ENCODE measurements at regions not wholly inside any gene's neighbourhood (a gene's known extent, or its start where the extent isn't known, plus 50 kb on each side); places are given as distances from the start of the nearest gene placed in this dataset.
A peak's percentile ranks its signal among the peaks of the same experiment; 100 is the strongest.

DNA sequence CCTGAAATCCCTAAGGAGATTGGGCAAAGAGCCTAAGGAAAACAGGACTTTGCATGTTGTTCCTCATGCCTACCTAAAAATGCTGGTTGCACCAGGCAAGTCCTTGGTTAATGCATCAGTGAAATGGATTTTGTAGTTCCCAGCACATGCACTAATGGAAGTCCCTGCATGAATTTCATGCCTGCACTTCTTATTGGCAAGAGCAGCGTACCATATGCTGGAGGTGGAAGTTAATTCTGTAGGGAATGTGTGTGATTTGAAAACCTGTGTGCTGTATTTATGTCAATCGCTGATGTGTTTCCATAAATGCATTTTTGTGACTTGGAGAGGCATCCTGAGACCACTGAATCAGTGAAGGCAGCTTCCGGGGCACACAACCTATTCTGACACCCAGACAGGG lies 140.3 kb upstream of the MTNR1B start:
- TF ChIP-seq, protein P1, sequence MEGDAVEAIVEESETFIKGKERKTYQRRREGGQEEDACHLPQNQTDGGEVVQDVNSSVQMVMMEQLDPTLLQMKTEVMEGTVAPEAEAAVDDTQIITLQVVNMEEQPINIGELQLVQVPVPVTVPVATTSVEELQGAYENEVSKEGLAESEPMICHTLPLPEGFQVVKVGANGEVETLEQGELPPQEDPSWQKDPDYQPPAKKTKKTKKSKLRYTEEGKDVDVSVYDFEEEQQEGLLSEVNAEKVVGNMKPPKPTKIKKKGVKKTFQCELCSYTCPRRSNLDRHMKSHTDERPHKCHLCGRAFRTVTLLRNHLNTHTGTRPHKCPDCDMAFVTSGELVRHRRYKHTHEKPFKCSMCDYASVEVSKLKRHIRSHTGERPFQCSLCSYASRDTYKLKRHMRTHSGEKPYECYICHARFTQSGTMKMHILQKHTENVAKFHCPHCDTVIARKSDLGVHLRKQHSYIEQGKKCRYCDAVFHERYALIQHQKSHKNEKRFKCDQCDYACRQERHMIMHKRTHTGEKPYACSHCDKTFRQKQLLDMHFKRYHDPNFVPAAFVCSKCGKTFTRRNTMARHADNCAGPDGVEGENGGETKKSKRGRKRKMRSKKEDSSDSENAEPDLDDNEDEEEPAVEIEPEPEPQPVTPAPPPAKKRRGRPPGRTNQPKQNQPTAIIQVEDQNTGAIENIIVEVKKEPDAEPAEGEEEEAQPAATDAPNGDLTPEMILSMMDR (IDR thresholded peaks at IDR 0.05) = no peak
- peaks cover 3% of the 10 kb centered on the region for H3K36me3 ChIP-seq

DNA sequence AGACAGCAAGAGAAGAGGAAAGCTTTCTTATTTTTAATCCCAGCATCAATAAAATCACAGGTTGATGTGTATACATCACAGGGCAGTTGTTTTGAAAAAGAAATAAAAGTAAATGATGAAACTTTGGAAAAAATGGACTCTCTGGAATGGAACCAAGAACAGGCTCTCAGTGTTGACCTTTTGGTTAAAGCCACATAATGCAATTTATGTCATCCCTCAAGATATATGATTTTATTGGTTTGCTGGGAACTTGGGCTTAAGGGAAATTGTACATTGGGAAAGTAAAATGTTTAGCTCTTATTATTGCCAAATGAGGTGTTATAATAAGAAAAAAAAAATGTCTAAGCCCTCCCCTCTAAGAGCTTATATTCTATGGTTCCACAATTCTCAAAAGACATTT lies 139.8 kb upstream of the MTNR1B start:
- Histone ChIP-seq H3K27me3 (replicated peaks; ENCODE audit: insufficient read depth) (no peaks in the 10 kb centered on the region), H3K9me3 (no peaks in the 10 kb centered on the region), H3K4me1 (ENCODE audit: control insufficient read depth in 1 of 2, low read depth in 2 of 2) (peaks cover 0 to 17% of the 10 kb centered on the region in 2 donors), H3K4me3 (no peak overlapping the region), H3K27ac (no peak overlapping the region), H3K36me3 (peaks cover 3% of the 10 kb centered on the region)
- TF ChIP-seq, protein P1 (IDR thresholded peaks at IDR 0.05) = no peak
- ATAC-seq (ENCODE audit: insufficient number of reproducible peaks, low FRiP score, low read depth) (no peak), DNase-seq (ENCODE audit: low spot score) (no peak)

More for the DNA sequence above, 140.3 kb upstream of the MTNR1B start:
- Histone ChIP-seq H3K9me3 (no peaks in the 10 kb centered on the region), H3K27ac (no peak overlapping the region), H3K4me1 (ENCODE audit: control insufficient read depth in 1 of 2, low read depth in 2 of 2) (peaks cover 0 to 17% of the 10 kb centered on the region in 2 donors), H3K4me3 (no peak overlapping the region), H3K27me3 (replicated peaks; ENCODE audit: insufficient read depth) (no peaks in the 10 kb centered on the region)
- DNase-seq (ENCODE audit: low spot score) (no peak), ATAC-seq (ENCODE audit: insufficient number of reproducible peaks, low FRiP score, low read depth) (no peak)

DNA sequence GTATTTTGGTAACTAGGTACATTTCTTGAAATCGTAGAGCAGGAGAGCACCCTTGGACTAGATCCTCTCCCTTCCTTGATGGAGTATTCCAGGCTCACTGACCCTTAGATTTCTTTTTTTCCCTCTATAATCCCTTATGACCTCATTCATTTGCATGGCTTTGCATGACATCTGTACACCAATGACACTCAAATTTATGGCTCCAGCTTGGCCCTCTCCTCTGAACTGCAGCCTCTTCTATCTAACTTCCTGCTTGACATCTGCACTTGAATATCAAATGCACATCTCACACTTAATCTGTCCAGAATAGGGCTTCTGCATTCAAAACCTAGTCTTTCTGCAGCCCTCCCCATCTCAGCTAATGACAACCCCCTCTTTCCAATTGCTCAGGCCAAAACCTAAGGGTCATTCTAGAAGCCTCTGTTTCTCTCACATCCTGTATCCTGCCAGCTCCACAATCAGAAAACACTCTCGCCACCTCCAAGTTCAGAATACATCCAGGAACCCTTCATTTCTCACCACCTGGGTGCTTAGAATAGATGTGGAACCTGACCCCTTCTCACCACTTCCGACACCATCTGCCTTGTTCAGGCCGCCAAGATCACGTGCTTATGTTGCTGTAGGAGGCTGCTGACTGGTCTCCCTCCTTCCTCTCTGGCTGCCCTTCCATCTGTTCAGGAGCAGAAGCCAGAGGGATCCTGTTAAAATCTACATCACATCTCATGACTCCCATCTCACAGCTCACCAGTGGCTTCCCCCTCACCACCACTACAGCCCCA lies 138.9 kb upstream of the MTNR1B start:
- Histone ChIP-seq H3K9me3 (no peaks in the 10 kb centered on the region), H3K36me3 (peaks cover 3% of the 10 kb centered on the region), H3K4me3 (no peak overlapping the region), H3K27ac (no peak overlapping the region), H3K27me3 (replicated peaks; ENCODE audit: insufficient read depth) (no peaks in the 10 kb centered on the region), H3K4me1 (ENCODE audit: control insufficient read depth in 1 of 2, low read depth in 2 of 2) (peaks cover 0 to 17% of the 10 kb centered on the region in 2 donors)
- TF ChIP-seq, protein P1 (IDR thresholded peaks at IDR 0.05) = no peak
- DNase-seq (ENCODE audit: low spot score) = no peak
- peak; percentile 20 for ATAC-seq (ENCODE audit: insufficient number of reproducible peaks, low FRiP score, low read depth)

DNA sequence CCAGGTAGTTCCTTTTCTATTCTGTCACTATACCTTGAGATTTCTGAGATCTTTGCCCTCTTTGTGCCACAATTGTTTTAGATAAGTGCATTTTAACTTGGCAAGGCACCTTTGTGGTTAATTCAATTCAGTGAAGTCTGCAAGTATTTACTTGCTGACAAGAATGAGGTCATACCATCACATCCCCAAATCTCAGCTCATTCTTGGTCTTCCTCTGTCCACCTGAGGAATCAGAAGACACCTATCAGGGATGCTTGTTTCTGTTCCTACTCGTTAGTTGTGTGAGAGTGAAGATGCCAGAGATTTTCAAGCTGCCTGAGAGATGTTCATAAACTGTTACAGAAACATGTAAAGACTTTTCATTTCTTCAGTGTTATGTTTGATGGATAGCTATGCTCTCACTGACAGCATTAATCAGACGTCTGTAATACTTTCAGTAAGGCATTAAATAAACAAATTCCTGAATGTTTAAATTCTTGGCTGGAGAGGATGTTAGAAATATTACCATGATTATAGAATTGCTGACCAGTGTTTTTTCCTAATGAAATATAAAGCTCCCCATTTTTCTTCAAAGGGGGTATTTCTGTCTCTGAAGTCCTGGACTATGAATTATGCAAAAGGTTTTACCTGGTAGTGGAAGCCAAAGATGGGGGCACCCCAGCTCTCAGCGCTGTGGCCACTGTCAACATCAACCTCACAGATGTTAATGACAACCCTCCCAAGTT lies 135.0 kb upstream of the MTNR1B start:
- no peaks in the 10 kb centered on the region for H3K9me3 ChIP-seq
- no peak for DNase-seq (ENCODE audit: low spot score)
- no peak overlapping the region for H3K27ac ChIP-seq
- TF ChIP-seq, protein P1 (IDR thresholded peaks at IDR 0.05) = no peak
- peaks cover 3% of the 10 kb centered on the region for H3K36me3 ChIP-seq
- no peaks in the 10 kb centered on the region for H3K4me1 ChIP-seq (ENCODE audit: control insufficient read depth in 1 of 2, low read depth in 2 of 2)
- ATAC-seq (ENCODE audit: insufficient number of reproducible peaks, low FRiP score, low read depth) = no peak
- H3K27me3 ChIP-seq (replicated peaks; ENCODE audit: insufficient read depth) = no peaks in the 10 kb centered on the region
- H3K4me3 ChIP-seq = no peak overlapping the region

DNA sequence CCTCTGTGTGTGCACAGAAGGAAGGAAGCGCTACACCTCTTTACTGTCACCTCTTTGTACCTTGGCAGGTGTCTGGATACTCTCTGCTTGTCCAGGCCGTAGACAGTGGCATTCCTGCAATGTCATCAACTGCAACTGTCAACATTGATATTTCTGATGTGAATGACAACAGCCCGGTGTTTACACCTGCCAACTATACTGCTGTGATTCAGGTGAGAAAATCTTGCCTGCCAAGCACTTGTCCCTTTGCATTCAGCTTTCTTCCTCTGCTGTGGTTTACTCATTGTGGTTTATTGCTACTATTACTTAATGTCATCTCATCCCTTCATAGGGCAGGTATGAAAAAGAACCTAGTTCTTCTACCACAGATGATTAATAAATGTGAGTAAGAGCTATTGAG lies 131.9 kb upstream of the MTNR1B start:
- Histone ChIP-seq H3K4me3 (no peak overlapping the region), H3K36me3 (peaks cover 7% of the 10 kb centered on the region), H3K4me1 (ENCODE audit: control insufficient read depth in 1 of 2, low read depth in 2 of 2) (no peaks in the 10 kb centered on the region), H3K27me3 (replicated peaks; ENCODE audit: insufficient read depth) (no peaks in the 10 kb centered on the region), H3K27ac (no peak overlapping the region), H3K9me3 (no peaks in the 10 kb centered on the region)
- DNase-seq (ENCODE audit: low spot score) = no peak
- ATAC-seq (ENCODE audit: insufficient number of reproducible peaks, low FRiP score, low read depth) = no peak
- TF ChIP-seq, protein P1 (IDR thresholded peaks at IDR 0.05) = no peak

All from thoracic aorta (tissue), 2 donors.